COR-L47 (cell line): ENCODE measurements at regions not wholly inside any gene's neighbourhood (a gene's known extent, or its start where the extent isn't known, plus 50 kb on each side); places are given as distances from the start of the nearest gene placed in this dataset.

Source experiments
- DNase-seq: peaks from one replicate; lab custom pipeline; 2025; lab: John Stamatoyannopoulos, UW

DNA sequence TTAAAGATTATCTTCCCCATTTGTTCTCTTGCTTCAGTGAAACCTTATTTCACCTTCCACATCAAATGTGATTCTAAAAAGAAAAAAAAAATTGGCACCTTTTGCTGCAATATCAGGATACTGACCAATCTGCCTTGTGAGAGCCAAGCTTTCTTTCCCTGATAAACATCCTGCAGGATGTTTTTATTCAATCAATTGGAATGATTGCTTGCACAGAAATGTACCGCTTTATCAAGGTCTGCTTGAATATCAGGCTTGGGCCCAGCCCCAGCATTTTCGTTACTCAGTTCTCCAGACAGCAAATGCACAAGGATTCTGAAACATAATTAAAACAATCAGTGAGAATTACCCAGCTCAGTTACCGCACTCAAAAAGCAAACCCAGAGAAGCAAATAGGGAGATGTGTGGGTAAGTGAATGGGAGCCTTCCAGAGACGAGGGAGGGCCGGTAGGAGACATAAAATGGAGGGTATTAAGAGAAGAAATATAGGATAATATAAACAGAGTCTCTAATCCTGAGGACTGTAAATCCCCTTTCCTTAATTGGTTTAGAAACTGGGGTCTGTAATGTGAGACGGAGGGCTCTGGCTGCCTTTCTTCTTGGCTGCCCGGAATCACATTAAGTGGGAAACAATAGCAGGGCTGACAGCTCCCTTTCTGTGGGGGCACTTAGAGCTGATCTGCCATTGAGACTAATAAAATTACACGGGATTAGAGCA lies 291.8 kb downstream of the ICOS start:
- no peak for DNase-seq

DNA sequence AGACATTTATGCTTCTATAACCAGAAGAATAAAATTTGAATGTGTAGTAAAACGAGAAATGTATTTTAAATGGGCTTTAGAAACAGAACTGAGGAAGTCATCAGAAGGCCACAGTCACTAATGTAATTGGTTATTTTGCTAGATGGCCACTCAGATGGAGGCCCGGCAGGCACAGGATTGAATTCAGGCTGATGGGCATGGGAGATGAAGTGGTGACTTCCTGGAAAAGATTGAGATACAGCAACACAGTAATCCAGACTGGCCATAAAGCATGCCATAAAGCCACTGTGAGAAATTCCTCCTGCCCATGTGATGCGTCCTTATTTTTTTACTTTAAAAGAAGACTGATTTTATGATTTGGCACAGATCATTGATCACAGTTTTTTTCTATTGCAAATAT lies 297.7 kb downstream of the ICOS start:
- no peak for DNase-seq

DNA sequence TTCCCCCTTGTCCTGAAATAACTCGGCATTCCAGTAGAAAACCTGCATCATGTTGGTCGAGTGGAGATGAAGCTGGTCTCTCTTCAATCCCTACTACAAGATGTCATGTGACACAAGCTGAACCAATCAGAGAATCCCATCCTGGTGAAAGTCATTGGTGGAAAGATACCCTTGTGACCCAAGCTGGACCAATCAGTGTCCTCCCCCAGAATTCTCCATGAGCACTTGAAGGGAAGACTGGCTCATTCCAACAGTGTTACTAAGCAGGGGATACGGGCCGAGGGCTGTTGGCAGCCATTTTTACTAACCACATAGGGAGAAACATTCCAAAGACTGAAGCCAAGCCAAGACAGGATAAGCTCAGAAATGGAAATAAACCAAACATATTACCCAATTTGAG lies 298.3 kb downstream of the ICOS start:
- DNase-seq: no peak

DNA sequence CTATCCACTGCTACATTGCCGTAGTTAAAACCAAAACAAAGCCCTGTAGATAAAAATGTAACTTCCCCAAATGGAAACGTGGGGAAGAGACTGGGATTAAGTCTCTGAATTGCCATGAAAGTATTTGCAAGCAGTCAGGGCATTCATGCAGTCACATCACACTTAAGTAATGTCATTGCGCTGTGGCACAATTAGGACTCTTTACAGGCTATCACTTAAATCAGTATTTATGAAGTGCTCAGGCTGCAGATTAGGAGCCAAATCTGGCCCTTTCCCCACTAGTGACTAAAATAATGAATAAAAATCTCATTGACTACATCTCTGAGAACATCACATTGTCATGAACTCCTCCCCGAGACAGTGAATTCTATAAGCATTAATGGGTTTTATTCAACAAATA lies 300.9 kb downstream of the ICOS start:
- no peak for DNase-seq

DNA sequence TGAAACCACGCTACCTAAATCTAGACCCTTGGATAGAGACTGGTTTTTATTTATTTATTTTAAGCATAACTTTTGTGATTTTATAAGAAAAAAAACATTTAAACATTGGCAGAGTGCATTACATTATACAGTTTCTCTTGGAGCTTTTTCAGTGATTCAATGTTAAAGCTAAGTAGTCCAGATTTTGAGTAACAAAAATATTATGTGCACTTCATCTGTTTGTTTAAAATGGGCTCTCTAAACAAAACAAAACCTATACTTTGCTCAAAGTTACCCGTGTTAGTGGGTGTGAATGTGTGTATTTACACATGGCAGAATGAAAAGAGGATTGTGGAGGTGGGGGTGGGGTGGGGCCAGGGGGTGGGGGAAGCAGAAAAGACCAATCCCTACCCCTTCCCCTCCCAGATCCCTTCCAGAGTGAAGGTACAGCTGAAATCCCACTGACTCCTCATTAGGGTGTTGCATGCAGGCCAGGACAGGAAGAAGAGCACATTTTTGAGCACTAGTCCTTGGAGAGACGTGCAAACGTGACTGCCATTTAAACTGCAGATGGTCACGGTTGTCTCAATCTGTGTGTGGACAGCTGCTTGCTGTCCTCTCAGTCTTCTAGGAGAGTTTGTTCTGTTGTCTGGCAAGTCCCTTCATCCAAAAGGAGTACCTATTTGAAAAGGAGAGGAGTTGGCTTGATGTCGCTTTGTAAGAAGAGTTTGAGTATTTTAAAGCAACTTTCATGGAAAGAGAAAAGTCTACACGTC lies 303.0 kb downstream of the ICOS start:
- DNase-seq: no peak

- no peak for DNase-seq
Observed at GRCh38 chr2:204240961-204241360, 304.3 kb upstream of the PARD3B start.

DNA sequence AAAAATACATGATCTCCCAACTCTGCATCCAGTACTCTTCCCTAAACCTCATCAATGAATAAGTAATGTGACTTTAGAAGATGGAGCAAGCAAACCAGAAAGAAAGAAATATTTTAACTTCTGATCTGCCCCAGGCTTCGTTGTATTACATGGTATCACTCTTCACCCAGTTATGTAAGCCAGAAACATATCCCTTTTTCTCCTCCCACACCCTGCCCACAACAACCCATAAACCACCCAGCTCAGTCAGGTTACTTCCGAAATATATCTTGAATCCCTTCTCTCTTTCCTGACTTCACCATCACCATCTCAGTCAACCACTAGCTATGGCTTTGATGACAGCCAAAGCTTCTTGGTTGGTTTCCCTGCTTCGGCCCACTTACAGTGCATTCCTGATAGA lies 295.8 kb upstream of the PARD3B start:
- no peak for DNase-seq

DNA sequence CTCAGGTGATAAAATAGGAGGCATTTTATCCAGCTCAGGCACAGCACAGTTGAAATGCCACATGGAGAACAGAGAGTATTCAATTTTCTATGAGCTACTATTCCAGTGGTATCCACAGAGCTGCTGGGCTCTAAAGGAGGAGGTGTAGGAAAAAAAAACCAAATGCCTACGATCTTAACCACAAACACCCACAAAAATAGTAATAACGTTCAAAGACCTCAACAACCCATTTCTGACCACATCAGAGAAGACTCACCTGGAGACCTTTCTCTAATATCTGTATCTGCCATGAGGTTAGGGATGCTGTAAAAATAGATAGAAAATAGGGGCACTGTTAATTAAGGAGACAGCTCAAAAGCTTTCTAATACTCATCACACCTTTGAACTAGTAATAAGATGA lies 294.6 kb upstream of the PARD3B start:
- no peak for DNase-seq

DNA sequence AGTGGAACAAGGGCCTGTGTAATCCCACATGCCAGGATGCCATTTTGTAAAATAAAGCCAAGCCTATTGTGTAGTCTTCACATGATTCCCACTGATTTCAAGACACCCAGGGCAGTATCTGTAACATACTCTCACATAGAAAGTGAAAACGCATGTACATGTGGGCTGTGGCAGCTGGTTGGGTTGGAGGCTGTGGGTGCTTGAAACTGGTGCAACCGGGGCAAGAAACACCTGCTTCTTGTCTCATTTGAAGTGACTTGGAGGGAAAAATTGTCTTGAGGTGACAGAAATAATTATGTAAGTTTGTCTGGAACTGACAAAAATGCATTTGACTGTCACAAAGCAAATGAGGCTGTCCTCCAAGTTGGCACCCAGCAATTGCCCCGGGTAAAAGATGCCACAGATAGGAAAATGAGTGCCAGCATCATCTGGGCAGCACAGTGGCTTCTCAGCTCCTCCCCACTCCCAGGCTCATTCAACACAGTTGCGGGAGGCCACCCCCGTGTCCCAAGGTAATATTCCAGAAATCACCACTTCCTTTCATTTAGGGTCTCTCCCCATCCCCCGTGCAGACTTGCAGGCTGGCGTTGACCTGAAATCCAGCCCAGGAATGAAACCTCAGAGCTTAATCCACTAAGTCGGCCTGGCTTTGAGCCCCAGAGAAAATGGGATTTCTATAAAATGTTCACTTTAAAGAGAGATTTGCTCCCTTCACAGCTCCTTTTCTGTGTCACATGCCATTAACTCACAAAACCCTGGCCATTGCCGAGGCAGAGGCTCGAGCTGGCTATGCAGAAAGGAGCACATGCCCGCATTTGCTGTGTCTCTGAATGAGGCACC lies 293.9 kb upstream of the PARD3B start:
- DNase-seq: no peak

- DNase-seq: no peak
Observed at GRCh38 chr2:204251998-204252376, 293.3 kb upstream of the PARD3B start.

- no peak for DNase-seq
Observed at GRCh38 chr2:204255071-204255470, 290.2 kb upstream of the PARD3B start.

GRCh38 chr2:204255526-204255925 lies 289.7 kb upstream of the PARD3B start:
- no peak for DNase-seq

DNA sequence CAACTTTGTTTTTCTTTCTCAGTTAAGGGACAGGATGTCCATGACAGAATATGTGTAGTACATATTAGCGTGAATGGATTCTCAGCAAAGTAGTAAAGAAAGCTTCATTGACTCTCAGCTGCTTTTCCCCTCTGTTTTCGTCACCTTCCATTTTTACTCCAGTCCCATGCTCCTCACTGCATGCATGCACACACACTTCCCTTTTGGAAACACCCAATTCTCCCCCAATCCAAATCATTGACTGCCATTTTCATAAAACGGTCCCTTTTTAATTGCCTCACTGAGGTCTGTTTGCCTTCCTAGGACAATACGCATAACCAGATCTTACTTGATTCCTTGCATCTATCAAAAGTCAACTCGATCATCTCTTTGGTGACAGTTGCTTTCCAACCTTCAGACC lies 287.5 kb upstream of the PARD3B start:
- DNase-seq: no peak

- DNase-seq: no peak
Observed at GRCh38 chr2:204258890-204259289, 286.4 kb upstream of the PARD3B start.

DNA sequence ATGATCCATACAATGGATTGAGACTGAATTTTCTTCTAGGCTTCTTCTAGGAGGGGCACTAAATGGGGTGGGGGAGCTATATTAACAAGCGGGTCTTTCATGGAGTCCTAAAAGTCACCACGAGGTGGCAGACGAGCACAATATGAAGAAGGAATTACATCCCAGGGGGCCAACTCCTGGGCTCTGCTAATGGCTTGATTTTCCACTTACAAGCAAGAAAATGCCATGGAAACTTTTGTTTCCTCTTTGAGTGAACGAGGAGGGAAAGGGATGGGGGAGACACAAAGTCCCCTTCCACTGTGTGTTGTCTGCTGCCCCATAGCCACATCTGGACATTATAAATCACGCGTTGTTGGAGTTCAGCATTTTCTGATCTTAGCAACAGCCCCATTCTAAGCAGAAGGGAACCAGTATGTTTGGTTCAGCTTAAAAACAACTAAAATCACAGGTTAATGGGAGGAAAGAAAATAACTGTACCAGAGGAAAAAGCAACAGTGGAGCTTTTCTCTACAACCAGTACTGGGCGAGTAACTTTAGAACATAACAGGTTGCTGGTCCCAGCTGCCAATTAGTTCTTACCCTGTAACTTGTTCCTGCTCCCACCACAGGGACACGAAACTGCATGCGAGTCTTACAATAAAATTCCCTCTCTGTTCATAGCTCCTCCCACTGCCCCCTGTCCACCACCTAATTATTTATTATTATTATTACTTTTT lies 285.0 kb upstream of the PARD3B start:
- DNase-seq: peak; percentile 86

GRCh38 chr2:204260901-204261300 lies 284.4 kb upstream of the PARD3B start:
- DNase-seq: no peak

DNA sequence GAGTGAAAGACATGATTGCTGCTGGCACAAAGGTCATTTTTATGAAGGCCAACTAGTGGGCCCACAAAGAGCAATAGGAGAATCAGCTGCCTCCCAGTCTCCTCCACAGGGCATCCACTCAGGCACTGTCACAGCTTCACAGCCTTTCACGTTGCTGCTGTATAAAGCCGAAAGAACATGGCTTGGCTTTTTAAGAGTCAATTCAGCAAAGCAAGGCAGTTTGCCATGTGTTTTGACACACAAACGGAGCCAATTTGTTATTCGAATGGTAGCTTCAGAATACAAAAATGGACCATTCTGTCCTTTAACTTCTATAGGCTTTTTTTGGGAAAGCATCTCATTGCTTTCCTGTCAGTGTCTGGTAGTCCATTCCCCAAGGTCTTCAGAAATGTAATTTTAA lies 283.4 kb upstream of the PARD3B start:
- no peak for DNase-seq

GRCh38 chr2:204264085-204264553 lies 281.2 kb upstream of the PARD3B start:
- DNase-seq: peak; percentile 40

- DNase-seq: peak; percentile 16
Observed at GRCh38 chr2:204264621-204265140, 280.6 kb upstream of the PARD3B start.

DNA sequence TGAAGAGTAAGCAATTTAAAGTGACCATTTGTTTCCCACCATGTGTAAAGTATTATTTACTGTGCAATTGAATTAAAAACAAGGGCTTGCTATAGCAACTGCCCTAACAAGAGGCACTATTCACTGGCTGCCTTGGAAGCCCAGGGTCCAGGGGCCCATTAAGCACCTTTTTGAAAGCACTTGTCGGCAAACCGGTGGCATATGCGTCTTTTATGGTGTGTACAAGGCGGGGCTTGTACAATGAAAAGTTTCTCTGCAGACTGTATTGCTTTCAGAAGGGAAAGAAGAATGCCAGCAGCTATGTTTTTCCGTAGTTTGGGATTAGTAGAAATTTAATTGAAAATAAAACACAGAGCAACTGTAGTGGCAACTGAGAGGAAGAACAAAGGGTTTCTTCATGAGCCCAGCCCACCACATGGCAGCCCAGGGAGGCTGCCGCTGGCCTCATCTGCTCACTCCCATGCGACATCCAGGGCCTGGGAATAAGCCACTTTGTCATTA lies 279.5 kb upstream of the PARD3B start:
- peak; percentile 32 for DNase-seq

DNA sequence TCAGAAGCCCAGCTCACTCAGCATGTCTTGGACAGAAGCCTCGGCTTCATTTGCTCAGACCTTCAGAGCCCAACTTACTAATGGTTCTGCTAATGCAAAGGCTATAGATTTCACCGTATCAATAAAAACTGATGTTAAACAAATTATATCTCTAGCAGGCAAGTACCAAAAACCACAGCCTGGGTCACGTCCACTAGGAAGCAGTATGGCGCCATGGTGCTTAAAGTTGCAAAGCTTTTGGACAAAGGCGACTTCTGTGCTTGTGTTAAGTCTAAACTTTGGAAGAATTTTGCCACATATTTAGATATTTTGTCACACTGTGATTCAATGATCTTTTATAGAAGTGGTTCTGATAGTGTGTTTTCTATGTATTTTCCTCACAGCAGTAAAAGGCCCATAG lies 276.8 kb upstream of the PARD3B start:
- DNase-seq: no peak

- DNase-seq: no peak
Observed at GRCh38 chr2:204268971-204269370, 276.3 kb upstream of the PARD3B start.
